ENCODE measurements at regions not wholly inside any gene's neighbourhood (a gene's known extent, or its start where the extent isn't known, plus 50 kb on each side); places are given as distances from the start of the nearest gene placed in this dataset.
"Not testable (repeated sequence)": the region's sequence is repeated elsewhere in the genome, so short reads cannot be mapped to it uniquely, and the experiment has no call there.

DNA sequence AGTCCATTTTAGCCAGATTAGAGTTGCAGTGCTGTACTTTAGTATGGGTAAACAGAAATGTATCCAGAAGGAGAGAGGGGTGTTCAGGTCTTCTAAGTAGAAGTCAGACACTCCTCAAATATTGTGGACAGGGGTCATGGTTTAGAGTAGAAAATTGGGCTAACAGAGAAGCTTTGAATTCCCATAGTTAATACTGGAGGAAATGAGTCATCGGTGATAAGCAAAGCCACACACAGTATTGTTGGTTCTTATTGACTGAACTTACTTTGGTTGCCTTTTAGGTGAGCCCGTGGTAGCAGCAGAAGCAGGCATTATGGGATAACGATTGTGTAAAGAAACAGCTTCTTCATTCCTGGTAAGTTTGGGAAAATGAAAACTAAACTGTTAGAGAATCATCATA, 66.7 kb upstream of the ERV3-1 start:
- TF ChIP-seq CTCF (conservative IDR thresholded peaks at IDR 0.05 in 1 of 2, IDR thresholded peaks at IDR 0.05 in 1 of 2; ENCODE audit: low read depth in 1 of 2, low read length in 2 of 2); EZH2 (IDR thresholded peaks at IDR 0.05; ENCODE audit: low read length, missing control alignments): not testable (repeated sequence)
